Small intestine (tissue), 7 donors: ENCODE measurements at regions not wholly inside any gene's neighbourhood (a gene's known extent, or its start where the extent isn't known, plus 50 kb on each side); places are given as distances from the start of the nearest gene placed in this dataset.

Experiments used
- DNase-seq, 2 donors: peaks; one replicate each; pipeline versions ENCODE4 v3.0.0 to v3.0.0-alpha.2; 2013
- FAIRE-seq: peaks from 2 replicates; lab custom pipeline; 2012; peaks lifted over from hg19 to GRCh38; lab: Jason Lieb, UNC
- H3K27ac ChIP-seq, 3 donors: one replicate each; pipeline ENCODE4 v1.5.1; 2013; ENCODE audit warnings: low read length in 2 of 3, mild to moderate bottlenecking in 2 of 3, control low read depth in 1 of 3, inconsistent platforms in 1 of 3, low read depth in 1 of 3, moderate library complexity in 1 of 3
- H3K27me3 ChIP-seq, 3 donors: one replicate each; pipeline ENCODE4 v1.6.1; 2013; ENCODE audit warnings: low read length in 3 of 3, inconsistent platforms in 1 of 3; ENCODE audit not compliant: control insufficient read depth in 3 of 3, insufficient read depth in 3 of 3
- H3K36me3 ChIP-seq, 3 donors: one replicate each; pipeline ENCODE4 v1.6.1; 2013; ENCODE audit warnings: low read length in 3 of 3, inconsistent platforms in 1 of 3, low read depth in 1 of 3, mild to moderate bottlenecking in 1 of 3, moderate library complexity in 1 of 3; ENCODE audit not compliant: control insufficient read depth in 3 of 3, insufficient read depth in 2 of 3
- H3K4me1 ChIP-seq, 3 donors: one replicate each; pipeline ENCODE4 v1.6.1; 2013; ENCODE audit warnings: low read length in 2 of 3, inconsistent platforms in 1 of 3, low read depth in 1 of 3, mild to moderate bottlenecking in 1 of 3, moderate library complexity in 1 of 3; ENCODE audit not compliant: control insufficient read depth in 3 of 3, insufficient read depth in 2 of 3
- H3K4me3 ChIP-seq, 3 donors: one replicate each; pipeline ENCODE4 v1.5.1; 2013; ENCODE audit warnings: low read length in 3 of 3, control low read depth in 1 of 3, inconsistent platforms in 1 of 3, low read depth in 1 of 3, mild to moderate bottlenecking in 1 of 3, moderate library complexity in 1 of 3
- H3K9me3 ChIP-seq, 2 donors: one replicate each; pipeline ENCODE4 v1.6.1; 2013; ENCODE audit warnings: low read depth in 1 of 2, low read length in 1 of 2; ENCODE audit not compliant: control insufficient read depth in 2 of 2, insufficient read depth in 1 of 2
- WGBS, 3 donors: extraction: QIAGEN DNeasy Blood & Tissue Kit; methylation state at CpG; one replicate each; pipeline ENCODE4 v1.1.7; 2013; 5-methylcytosine and 5-hydroxymethylcytosine counted together
- donor health status: healthy with polysubstance abuse.
- donor health status: control.
- donor health status: control.
- donor health status: Bipolar disorder and iron deficiency.
- donor health status: healthy.

DNA sequence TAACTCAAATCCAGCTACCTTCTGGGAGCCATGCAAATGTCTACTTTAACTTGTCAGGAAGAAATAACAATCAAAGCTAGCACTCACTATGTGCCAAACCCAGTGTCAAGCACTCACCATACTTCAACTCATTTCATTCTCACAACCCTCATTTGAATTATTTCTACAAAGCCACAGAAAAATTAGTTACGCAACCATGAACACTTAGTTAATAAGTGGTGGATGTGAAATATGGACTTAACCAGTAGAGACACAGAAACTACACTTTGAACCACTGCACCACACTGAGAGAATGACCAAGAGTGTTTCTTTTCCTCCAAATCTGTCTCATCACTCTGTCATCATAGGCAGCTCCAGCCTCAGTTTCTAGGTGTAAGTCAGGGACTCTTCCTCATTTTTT, 91.0 kb upstream of the MBNL1 start:
- H3K27me3 ChIP-seq: no peaks in the 10 kb centered on the region
- FAIRE-seq: no peak
- no peaks in the 10 kb centered on the region for H3K4me1 ChIP-seq
- no peak overlapping the region for H3K27ac ChIP-seq
- peak in 1 of 2 donors; percentile 25 for DNase-seq
- no peaks in the 10 kb centered on the region for H3K36me3 ChIP-seq
- H3K4me3 ChIP-seq: no peak overlapping the region
- no peaks in the 10 kb centered on the region for H3K9me3 ChIP-seq
- WGBS, 3 donors: 95 to 100% (median 95%) methylated on average over 1 of the region's 1 CpG

DNA sequence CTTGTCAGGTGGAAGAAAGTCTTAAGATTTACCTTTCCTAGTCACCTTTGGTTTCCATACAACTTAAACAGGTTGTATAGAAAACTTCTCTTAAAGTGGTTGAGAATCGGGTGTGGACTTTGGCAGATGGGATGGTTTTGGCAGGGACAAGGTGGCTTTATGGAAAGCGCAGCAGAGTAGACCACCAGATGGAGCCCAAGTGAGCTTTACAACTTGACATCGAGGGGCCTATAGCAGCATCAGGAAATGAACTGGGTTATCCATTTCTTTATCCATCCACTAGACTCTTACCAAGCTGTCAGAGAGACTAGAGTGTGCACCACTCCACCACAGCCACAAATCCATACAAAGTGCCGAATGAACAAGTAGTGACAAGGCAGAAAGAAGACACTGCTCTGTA, 85.3 kb upstream of the MBNL1 start:
- no peaks in the 10 kb centered on the region for H3K36me3 ChIP-seq
- no peak overlapping the region for H3K27ac ChIP-seq
- DNase-seq (peak; percentile 24 to 32), FAIRE-seq (no peak)
- no peaks in the 10 kb centered on the region for H3K27me3 ChIP-seq
- no peaks in the 10 kb centered on the region for H3K4me1 ChIP-seq
- no peaks in the 10 kb centered on the region for H3K9me3 ChIP-seq
- 55 to 73% (median 57%) methylated on average over 4 of the region's 4 CpGs for WGBS, 3 donors
- no peak overlapping the region for H3K4me3 ChIP-seq

DNA sequence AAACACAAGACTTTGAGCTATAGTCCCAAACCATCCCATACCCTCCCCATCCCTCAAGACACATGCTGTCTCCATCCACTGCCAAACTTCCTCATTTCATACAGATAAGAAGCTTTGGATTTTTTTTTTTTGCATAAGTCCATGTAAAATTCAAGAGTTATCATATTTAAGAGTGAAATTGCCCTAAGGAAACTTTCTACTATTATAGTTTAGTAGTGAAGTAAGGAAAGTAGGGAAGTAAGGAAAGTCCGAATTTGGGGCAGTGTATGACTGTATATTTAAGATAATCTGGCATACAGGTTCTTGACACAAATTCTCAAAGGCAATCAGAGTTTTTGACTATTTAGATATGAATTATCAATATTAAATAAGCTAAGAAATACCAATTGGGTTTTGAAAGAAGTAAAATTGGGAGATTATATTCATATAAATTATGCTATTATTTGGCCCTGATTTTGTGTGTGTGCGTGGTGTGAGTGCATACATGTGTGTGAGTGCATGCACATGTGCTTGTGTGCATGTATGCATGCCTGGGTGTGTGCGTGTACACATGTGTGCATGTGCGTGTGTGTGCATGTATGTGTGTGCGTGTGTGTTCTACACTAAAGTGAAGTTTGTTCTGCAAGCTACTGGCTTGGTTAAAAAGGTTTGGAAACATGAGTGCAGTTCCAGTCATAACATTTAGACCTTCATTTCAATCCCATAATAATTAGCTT, 83.6 kb upstream of the MBNL1 start:
- FAIRE-seq (no peak), DNase-seq (no peak)
- Histone ChIP-seq H3K27ac (no peak overlapping the region), H3K27me3 (no peaks in the 10 kb centered on the region), H3K9me3 (no peaks in the 10 kb centered on the region), H3K4me3 (no peak overlapping the region), H3K36me3 (no peaks in the 10 kb centered on the region), H3K4me1 (no peaks in the 10 kb centered on the region)
- WGBS, 3 donors: 95 to 98% (median 97%) methylated on average over 5 of the region's 5 CpGs

DNA sequence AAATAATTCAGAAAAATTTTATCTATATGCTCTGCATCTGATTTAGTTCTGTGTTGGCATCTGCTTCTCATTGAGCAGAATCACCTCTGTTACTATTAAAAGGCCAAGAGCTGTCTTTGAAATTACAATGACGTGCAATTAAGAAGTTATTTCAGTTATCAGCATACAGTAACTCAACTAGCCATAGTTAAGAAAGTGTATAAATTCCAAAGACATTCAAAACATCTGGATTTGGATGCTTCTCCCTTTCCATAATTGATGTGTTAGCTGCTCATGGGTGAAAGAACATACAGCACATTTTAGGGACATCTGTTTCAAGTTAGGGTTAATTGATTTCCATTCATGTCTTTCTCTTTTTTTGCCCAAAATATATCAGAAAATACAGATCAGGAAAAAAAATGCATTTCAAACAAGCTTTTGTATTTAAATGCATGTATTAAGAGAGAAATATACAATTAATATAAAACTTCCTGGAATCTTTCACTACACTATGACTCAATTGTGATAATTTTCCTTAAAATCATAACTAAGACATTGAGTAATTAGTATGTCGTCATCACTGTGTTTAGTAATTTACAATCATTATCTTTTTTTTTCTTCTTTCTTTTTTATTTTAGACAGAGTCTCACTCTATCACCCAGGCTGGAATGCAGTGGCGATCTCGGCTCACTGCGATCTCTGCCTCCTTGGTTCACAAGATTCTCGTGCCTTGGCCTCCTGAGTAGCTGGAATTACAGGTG, 82.7 kb upstream of the MBNL1 start:
- Histone ChIP-seq H3K27me3 (no peaks in the 10 kb centered on the region), H3K27ac (no peak overlapping the region), H3K36me3 (no peaks in the 10 kb centered on the region), H3K9me3 (no peaks in the 10 kb centered on the region), H3K4me1 (no peaks in the 10 kb centered on the region), H3K4me3 (no peak overlapping the region)
- FAIRE-seq (no peak), DNase-seq (no peak)
- WGBS, 3 donors: 82 to 84% (median 82%) methylated on average over 6 of the region's 6 CpGs

DNA sequence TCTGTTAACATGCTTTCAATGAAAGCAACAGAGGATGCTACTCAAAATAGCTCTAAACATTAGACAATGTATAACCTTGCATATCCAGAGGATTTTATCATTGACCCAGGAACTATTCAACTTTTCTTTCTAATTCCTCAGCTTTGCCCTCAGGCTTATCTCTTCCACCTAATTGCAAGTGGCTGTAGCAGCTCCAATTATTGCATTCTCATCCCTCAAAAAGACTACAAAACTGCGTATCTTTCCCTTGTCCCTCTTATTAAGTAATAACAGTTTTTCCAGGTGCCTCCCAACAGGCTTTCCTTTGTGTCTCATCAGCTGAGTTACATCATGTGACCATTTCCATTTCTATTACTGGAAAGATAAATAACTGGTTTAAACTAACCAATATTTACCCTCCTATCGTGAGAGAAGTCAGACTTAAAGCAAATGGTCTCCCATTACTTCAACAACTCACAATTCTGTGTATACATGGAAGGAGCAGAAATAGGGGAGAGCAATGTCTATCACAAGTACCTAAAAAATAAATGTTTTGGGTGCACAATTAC, 78.0 kb upstream of the MBNL1 start:
- FAIRE-seq (no peak), DNase-seq (no peak)
- no peaks in the 10 kb centered on the region for H3K36me3 ChIP-seq
- H3K4me1 ChIP-seq: no peaks in the 10 kb centered on the region
- WGBS, 3 donors: 52 to 62% (median 59%) methylated on average over 2 of the region's 2 CpGs
- H3K27ac ChIP-seq: no peak overlapping the region
- H3K9me3 ChIP-seq: no peaks in the 10 kb centered on the region
- H3K4me3 ChIP-seq: no peak overlapping the region
- no peaks in the 10 kb centered on the region for H3K27me3 ChIP-seq

DNA sequence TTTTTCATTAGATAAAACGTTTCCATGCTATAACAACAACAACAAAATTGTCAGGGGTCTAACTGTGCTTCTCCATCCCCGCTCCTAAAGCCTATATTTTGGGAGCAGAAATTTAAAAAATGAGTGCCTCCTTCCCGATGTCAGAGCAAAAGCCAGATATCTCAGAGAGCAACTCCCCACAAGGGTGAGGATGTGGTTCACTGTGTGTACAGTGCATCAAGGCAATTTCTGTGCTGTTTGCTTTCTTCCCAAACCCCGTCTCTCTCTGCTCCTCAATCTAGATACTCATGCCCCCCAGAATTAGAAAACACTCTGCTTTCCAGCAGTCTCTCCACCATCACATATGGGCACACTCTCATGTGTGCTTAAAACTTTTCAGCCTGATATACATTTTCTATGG, 76.7 kb upstream of the MBNL1 start:
- FAIRE-seq (no peak), DNase-seq (peak in 1 of 2 donors; percentile 39)
- H3K4me1 ChIP-seq: no peaks in the 10 kb centered on the region
- H3K9me3 ChIP-seq: no peaks in the 10 kb centered on the region
- H3K4me3 ChIP-seq: no peak overlapping the region
- WGBS, 3 donors: 67 to 81% (median 75%) methylated on average over 4 of the region's 4 CpGs
- H3K27me3 ChIP-seq: no peaks in the 10 kb centered on the region
- peak overlapping the region in 1 of 3 donors; percentile 2 for H3K27ac ChIP-seq
- no peaks in the 10 kb centered on the region for H3K36me3 ChIP-seq

DNA sequence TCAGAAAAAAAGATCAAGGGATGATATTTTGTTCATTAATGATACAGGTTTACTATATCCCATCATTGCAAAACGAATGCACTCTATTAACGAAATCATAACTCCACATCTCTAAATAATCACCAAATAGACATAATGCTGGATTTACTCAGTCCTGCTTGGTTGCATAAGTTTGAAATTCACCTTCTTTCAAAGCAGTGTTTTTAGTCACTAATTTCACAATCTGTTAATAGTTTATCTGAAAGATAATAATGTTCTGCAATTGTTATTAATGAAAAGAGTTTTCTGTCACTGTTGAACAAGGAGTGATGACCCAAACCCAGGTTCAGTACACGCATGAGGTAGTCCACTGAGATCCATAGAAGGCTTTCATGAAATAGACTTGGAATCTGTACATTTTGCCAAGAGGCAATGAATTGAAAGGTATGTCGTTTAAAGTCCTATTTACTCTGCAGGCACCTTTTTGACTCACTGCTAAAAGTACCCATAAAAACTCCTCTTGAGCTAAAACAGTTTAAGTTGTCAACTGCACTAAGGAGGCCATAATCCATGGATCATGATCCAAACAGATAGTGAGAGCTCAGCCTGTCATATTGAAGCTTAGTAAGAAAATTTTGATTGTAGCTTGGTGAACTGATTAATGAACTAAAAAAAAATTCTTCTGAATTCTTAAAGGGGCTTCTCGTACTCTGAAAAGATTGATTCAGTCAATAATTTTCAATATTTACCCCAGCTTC, 75.6 kb upstream of the MBNL1 start:
- no peak for FAIRE-seq
- H3K9me3 ChIP-seq: no peaks in the 10 kb centered on the region
- no peaks in the 10 kb centered on the region for H3K27me3 ChIP-seq
- peak overlapping the region in 2 of 3 donors; percentile 48 to 69 for H3K27ac ChIP-seq
- H3K4me1 ChIP-seq: no peaks in the 10 kb centered on the region
- 59 to 66% (median 61%) methylated on average over 5 of the region's 5 CpGs for WGBS, 3 donors
- no peaks in the 10 kb centered on the region for H3K36me3 ChIP-seq
- H3K4me3 ChIP-seq: peak overlapping the region in 1 of 3 donors; percentile 21
- DNase-seq: no peak

DNA sequence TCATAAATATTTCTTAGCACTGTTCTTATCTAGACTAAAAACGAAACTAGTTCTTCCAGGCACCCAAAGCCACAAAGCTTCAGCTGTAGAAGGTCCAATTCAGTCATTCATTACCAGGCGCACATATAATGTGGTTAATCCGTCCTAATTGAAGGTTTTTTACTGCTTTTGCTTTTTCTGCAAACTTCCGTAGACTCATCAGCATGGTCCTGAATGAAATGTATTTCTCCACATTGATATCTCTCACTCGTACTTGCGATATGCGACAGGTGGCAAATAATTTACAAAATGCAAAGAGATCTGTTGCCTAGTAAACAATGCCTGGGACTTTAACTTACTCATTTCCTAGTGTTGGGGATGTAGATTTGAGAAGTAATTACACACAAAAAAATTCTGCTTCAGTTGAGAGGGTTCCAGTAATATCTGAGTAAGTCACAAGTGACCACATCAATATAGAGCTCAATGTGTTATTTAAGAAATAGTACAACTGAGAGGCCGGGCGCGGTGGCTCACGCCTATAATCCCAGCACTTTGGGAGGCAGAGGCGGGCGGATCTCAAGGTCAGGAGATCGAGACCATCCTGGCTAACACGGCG, 75.0 kb upstream of the MBNL1 start:
- H3K27me3 ChIP-seq: no peaks in the 10 kb centered on the region
- WGBS, 3 donors: 38 to 62% (median 45%) methylated on average over 16 of the region's 16 CpGs
- H3K27ac ChIP-seq: peak overlapping the region in 2 of 3 donors; percentile 48 to 69
- H3K4me1 ChIP-seq: no peaks in the 10 kb centered on the region
- H3K36me3 ChIP-seq: no peaks in the 10 kb centered on the region
- FAIRE-seq (no peak), DNase-seq (peak in 1 of 2 donors; percentile 71)
- H3K4me3 ChIP-seq: peak overlapping the region in 1 of 3 donors; percentile 21
- H3K9me3 ChIP-seq: no peaks in the 10 kb centered on the region
